NCI-H2171 treated with DMSO at 0.1 percent for 48 hours (cell line): ENCODE measurements at regions not wholly inside any gene's neighbourhood (a gene's known extent, or its start where the extent isn't known, plus 50 kb on each side); places are given as distances from the start of the nearest gene placed in this dataset.
A peak's percentile ranks its signal among the peaks of the same experiment; 100 is the strongest.

Experiments
- DNase-seq: peaks from one replicate; lab custom pipeline; 2025; lab: John Stamatoyannopoulos, UW

DNA sequence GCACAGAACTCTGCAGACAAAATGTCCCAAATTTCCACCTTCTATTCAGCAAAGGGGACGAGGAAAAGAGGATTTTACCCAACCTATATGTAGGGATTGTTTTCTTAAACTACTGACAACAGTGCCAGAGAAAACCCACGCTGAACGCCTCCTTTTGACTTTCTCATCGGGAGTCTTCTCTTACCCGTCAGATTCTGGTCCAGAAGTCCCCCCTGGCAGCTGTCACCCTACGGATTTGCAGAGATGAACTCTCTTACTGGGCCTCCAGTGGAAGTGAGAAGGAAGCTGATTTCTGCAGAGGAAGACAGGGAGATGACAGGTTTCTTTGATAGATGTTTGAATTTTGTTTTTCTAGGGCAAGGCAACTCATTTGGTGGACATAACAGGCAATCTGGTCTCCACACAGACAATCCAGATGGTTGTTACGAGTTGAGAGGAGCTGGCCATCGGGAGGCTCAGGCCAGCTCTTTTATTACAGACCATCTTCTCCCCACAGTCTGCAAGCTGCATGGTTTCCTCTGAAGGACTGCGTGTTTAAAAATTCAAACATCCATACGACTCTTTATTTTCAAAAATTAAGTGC lies 804.3 kb downstream of the RNF144A start:
- DNase-seq = no peak

DNA sequence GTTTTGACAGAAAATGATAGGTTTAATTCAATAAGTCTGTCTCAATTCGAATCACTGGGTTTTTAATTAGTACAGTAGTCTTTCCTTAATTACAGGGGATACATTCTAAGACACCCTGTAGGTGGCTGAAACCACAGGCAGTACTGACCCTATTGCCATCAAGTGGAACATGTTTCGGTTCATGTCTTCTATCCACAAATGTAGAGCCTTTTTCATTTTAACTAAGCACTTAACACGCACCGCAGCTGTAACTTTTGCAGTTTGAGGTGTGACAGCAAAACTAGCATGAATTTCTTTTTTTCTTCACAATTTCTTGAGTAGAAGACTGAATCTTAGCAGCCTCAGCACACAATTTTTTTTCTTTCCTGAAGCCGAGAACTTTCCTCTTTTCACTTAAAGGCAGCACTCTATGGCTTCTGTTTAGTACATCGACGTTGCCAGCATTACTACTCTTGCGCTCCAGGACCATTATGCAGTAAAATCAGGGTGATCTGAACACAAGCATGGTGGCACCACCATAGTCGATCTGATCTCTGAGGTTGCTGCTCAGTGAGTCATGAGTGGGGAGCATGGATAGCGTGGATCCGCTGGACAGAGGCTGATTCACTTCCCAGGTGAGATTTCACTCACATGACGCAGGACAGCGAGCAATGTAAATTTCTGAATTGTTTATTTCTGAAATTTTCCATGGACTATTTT lies 805.1 kb downstream of the RNF144A start:
- DNase-seq = no peak

DNA sequence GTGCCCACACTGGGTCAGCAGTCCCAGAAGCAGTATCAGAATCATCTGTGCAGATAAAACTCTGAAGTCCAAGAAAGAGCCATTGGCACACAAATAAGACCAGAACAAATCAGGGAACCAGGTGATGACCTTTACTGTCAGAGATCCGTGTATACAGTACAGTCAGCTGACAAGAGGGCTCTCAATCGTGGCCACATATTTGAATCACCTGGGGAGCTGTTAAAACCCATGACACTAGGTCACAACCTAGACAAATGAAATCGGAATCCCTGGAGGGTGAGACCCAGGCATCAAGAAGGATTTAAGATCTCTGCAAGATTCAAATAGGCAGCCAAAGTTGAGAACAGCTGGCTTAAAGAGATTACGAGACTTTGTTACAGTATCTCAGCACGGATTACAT lies 807.1 kb downstream of the RNF144A start:
- DNase-seq = no peak

DNA sequence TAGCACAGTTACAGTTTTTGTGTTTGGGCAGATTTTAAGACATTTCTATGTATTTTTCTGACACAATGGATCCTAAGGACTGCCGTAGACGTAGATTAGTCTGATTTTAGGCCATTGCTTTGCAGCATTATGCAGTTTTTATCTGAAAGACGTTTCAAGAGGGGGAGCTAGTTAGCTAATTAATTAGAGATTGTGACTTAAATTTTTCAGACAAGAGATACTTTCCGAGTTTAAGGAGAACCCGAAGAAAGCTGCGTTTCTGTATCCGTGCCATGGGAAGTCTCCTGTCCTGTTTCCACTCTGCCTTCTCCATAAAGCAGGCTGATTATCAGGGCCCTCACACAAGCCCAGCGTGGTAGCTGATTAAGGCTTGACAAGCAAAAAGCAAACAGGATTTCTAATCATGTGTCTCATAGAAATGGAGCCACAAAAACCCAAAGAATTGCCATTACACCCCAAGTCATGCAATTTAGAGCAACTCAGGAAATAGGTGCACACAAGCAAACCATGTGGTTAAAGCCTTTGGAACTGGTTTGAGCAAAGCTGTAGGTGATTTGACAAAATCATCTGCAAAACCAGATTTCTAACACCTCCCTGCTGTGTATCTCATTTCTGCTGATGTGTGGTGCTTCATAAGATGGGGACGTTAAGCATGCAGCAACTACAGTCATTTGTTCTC lies 808.1 kb downstream of the RNF144A start:
- DNase-seq = peak; percentile 23

DNA sequence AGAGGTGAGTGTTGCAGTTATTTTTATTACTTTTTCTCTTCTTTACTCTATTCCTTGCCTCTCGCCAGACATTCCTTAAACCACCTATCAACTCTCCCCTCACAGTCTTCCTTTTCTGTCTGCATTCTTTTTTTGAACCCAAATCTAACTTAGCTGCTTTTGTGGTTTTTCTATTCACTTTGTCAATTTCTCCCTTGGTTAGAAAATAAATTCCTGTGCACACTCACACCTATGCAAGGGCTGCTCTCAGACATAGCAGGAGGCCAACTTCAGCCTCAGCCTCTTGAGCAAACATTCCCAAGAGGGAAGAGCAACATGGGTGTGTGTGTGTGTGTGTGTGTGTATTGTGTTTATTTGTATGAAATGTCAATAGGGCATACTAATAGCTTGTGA lies 808.6 kb downstream of the RNF144A start:
- no peak for DNase-seq

DNA sequence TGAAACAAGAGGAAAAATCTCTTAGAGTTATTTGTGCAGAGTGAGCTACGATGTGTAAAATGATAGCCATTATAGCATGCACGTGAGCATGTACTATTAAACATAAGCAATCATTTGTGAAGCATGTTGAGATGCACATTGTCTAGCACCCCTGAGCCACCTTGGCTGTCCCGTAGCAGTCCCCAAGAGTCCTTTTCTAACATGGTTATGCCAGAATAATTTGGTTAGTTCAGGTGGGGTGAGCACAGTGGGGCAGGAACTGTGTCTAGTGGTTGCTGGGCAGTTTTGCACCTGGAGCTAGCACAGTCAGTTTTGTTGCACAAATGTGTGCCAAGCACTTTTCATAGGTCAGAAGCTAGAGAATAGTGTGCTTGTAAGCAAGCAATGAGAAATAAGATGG lies 809.8 kb downstream of the RNF144A start:
- no peak for DNase-seq

DNA sequence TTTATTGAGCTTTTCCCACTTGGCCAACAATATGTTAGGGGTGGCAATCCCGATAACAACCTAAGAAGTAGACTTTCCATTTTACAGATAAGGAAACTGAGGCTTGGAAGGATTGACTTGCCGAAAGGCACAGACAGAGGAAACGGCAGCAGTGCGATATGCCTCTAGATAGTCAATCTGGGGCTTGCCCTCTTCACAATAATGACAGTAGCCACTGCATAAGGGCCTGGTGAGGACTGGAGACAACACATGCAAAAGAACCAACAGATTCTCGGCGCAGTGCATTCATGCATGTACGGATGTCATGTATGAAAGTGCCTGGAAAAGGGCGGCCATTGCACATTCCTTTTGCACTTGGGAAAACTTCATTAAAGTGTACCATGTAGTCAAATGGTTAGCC lies 811.2 kb downstream of the RNF144A start:
- DNase-seq = no peak

DNA sequence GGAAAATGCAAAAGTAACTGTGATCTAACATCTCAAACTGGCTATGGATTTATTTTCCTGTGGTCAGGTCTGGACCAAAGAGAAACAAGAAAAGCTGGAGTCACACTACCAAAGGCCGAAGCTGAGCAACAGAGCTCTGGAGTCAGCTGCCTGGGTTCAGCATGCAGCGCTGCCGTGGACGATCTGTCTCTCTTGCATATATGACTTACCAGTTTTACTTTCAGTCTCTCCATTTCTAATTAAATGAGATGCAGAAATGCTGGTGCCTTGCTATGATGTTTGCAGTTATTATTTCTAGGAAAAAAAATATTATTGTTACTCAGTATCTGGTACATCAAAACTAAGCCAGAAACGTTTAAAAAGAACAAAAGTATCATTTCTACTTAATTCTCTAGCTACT lies 813.2 kb downstream of the RNF144A start:
- no peak for DNase-seq

DNA sequence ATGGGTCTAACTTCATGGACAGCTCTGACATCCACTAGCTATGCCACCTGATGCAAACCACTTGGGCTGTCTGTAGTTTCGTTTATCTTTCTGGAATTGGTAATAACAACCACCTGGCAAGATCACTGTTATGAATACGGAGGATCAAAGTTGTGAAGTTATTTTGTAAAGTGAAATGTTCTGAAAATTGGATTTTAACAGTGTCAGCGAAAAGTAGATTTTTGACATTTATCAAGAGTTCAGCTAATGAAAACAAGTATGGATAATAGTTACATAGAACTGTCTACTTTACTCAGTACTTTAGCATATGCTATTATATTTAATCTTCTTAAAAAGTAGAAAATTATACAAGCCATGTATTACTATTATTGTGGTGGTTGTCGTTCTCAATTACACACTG lies 813.8 kb downstream of the RNF144A start:
- no peak for DNase-seq

DNA sequence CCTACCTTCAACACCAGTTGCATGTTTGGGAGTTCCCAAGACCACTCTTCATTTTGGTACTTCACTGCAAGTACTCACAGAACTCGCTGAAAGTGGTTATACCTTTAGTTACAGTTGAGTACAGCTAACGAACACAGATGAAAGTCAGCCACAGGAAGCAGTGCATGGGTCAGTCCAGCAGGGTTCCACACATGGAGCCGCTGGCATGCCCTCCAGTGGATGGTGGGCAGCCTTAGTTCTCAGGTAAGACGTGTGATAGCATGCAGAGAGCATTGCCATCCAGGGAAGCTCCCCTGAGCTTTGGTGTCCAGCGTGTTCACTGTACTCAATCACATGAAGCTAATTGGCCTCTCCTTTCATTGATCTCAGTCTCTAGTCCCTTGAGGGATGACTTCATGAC lies 815.3 kb downstream of the RNF144A start:
- DNase-seq = no peak

DNA sequence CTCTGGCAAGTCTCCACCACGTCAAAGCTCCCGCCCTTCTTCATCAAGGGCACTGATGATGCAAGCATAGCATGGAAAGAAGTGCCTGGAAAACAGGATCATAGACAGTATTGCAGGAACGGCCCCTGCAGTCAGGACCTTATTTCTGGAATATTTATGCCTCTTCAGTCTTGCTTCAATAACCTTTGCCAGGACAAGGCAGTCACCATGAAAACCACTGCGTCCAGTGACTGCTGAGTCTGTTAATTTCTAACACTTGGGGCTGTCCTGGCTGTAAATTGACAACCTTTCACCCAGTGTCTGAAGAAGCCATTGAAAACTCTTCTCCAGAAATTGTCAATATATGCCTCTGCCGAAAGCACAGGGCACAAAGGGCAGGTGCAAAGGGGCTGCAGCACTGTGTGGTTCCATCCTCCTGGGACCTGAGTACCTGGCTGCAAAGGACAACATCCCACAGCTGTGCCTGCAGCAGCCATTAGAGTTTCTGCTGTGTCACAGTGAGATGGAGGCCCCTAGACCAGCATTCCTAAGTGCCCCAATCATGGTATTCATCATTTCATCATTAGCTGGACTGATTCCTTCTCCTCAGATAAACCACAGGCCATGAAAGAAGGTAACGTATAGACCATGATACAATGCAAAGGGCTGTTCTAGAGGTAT lies 819.6 kb downstream of the RNF144A start:
- DNase-seq = no peak

DNA sequence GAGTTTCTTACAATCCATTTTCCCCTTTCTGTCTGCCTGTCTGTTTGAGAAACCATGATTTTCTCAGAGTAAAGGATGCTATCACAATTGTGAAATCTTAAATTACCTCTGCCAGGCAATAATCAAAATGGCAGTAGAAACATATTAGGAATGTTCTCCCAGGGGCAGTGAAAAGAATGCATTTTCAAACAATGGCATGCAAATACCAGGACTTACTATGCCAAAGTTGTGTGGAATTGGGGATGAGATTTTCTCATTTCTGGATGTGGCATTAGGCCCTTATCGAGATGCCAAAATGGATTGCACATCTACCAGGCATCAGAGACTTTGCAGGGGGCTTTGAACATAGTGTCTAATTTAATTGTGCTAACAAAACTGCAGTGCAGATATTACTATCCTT lies 821.4 kb downstream of the RNF144A start:
- no peak for DNase-seq

DNA sequence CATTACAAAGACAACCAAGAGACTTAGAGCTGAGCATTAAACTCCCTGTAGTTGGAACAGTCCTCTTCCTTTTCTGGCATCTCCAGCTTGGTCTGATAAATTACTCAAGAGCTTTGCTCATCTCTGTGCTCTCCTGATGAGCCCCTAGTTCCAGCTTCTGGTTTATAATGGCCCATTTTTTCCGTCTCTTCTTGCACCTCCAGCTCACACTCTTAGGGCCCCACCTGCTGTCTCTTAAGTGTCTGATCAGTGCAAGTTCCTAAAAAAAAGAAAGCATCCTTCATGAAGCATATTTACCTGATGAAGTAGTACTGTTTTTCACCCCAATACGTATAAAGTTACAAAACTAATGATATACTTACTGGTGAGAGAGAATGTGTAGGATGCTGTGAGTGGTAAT lies 822.9 kb downstream of the RNF144A start:
- no peak for DNase-seq

DNA sequence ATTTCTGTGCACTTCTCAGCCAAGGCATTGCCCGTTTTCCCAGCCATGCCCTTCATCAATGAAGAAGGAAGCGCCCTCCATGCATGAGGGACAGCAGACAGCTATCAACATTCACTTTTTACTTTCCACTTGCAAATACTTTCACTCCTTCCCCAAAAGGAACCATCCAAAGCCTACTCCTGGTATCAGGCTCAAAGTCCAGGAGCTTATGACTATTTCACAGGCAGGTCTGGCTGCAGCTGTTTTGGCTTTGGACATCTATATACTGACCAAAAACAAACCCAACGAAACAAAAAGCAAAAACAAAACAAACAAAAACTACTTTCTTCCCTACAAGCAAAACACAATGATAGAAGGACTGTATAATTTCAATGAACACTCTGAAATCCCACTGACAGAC lies 825.1 kb downstream of the RNF144A start:
- DNase-seq = no peak

DNA sequence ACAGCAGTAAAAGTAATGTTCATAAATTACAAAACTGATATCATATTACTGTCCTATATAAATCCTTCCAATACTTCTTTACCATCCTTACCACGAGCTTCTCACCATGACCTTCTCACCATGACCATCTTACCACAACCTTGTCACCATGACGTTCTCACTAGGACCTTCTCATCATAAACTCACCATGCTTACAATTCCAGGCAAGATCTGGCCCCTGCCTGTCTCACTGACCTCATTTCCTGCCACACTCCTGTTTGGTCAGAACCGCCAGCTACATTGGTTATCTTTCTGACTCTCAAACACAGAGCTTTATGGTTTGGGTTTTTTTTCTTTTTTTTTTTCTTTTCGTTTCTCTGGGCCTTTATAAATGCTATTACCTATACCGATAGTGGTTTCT lies 827.6 kb downstream of the RNF144A start:
- no peak for DNase-seq

DNA sequence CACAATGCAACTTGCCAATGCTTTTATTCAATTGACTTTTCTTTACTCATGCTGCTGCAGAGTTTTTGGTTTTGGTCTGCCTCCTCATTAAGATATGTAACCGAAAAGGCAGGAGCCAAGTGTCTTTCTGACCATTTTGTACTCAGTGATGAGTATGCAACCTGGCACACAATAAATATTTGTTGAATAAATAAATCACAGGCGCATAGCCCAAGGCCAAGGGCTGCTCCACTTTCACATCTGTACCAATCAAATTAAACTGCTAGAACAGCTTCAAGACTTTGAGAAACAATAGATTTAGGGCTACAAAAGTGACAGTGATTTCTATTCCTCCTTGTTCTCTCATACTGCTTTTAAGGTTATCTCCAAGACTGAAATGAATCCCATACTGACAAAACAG lies 828.2 kb downstream of the RNF144A start:
- DNase-seq = no peak

DNA sequence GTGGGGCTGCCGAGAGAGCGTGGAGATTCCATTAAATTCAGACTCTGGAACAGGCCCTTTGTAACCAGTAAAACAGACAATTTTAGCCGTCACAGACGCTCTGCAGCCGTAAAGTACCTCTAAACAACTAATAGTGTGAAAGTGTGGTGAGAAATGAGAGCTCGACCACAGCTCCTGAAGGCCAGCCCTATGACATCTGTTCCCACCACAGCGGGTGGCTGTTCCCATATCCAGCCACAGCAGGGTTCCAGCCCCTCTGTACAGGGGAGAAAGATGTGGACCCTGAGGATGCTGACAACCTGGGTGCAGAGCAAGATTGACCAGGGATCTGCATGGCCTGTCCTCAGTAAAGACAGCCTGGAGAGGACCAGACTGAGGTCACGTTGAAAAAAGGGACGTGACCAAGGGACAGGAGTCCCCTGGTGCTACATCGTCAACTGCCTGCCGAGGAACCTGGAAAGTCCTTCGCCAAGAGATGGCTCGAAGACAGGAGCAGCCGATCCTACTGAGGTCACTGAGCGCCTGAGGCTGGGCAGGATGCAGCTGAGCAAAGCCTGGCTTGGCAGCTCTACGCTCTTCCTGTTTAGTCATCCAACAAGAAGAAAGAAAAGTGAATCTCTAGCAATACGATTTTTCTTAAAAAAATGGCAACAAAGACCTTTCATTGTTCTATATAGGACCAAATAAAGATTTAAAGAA lies 831.7 kb downstream of the RNF144A start:
- no peak for DNase-seq

DNA sequence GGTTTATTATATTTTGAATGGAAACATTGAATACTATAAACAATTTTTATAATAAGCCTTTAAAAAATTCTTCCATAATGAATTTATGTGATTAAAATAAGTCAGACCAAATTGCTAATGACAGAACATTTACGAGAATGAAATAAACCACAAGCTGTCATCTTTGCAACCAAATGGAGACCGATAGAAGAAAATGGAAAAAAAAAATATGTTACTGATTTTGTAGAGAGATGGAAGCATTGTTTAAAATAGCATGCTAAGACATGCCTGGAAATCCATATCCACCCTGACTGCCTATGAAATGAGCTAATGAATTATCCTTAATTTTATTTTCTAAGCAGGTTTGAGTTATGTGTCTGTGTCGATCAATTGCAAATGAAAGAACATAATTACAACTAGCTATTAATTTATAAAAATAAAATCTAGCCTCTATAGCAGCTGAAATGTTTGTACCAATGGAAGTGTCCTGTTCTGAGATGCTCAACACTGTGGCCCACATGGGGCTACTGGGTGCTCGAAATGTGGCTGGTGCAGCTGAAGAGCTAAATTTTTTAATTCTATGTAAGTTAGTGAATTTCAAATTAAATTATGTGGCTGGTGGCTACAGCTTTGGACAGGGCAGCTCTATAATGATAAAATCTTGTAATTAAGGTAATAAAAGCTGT lies 832.8 kb downstream of the RNF144A start:
- peak; percentile 86 for DNase-seq

DNA sequence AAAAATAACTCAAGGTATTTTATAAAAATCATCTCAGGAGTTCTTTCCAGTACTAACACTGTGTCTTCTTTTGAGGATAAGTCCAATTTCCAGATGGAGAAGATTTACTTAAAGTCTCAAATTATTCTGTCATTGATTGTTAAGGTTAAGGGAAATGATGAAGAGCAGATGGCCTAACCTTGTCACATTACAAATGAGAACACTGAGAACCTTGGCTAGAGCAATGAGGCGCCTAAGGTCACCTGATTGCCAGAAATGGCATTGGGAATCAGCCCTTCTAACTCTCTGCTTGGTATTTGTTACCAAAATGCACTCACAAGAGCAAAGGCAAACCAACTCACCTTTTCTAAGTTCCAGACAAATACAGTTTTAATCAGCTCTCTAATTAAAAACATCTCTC lies 835.1 kb downstream of the RNF144A start:
- DNase-seq = peak; percentile 72

DNA sequence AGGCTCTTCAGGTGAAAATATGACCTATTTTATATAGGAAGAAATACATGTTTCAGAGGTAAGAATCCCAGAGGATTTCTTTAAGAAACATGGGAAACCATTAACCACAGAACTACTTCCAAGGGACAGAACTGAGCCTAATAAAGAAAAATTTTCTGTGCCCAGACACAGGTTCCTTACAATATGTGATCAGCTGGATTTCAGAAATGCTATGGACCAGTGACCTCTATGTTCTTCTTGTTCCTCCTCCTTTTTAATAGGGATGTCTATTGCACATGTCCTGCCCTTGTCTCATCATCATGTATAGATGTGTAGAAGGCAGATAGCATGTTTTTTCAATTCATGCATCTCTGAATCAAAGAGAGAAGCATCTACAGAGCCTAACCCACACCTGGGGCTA lies 836.6 kb downstream of the RNF144A start:
- no peak for DNase-seq

DNA sequence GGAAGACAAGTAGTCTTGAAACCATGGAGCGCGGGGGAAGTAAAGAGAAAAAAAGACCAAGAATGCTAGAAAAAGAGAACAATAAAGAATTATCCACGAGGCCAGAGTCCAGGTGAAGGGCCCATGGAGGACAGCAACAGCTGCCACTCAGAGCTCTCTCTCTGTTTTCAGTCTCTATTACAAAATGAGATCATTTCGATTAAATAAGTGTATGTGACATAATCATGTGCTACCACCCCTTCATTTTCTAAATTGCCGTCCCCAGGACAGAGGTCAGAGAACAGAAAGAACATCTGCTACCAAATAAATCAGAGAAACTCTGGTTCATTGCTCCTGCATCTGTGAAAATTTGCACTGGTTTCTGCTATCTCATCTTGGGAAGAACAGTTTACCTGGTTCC lies 838.7 kb downstream of the RNF144A start:
- peak; percentile 45 for DNase-seq
